IMR-90 (cell line): ENCODE measurements at regions not wholly inside any gene's neighbourhood (a gene's known extent, or its start where the extent isn't known, plus 50 kb on each side); places are given as distances from the start of the nearest gene placed in this dataset.

Experiments
- ATAC-seq: fragments of 200-7000 bp; cut with Tn5 transposase; 2 replicates; pipeline ENCODE4 v1.9.1; 2020; ENCODE audit warnings: low read depth, mild to moderate bottlenecking, moderate library complexity
- BruUV-seq: library from RNA; stranded (reverse); fragments of 400-500 nt; replicated peaks from 2 replicates; lab custom pipeline; 2021; lab: Mats Ljungman, UMichigan
- CTCF ChIA-PET: fragments of 300-600 bp; formaldehyde crosslinking; extraction: SDS; loops from one replicate; lab custom pipeline; 2021; ENCODE audit warnings: antibody characterized with exemption; lab: Yijun Ruan, JAX
- POLR2A ChIA-PET: fragments of 300-600 bp; sonication (Branson Sonifier 250); formaldehyde crosslinking; loops from one replicate; lab custom pipeline; 2022; ENCODE audit warnings: antibody characterized with exemption; ENCODE audit not compliant: unreplicated experiment; lab: Charles Lee
- DNase-seq: peaks from one replicate; pipeline ENCODE4 v3.0.0; 2013
- H2AFZ ChIP-seq: replicated peaks from 2 replicates; pipeline ENCODE3; 2013; ENCODE audit warnings: low read length, mild to moderate bottlenecking; ENCODE audit not compliant: poor library complexity
- H2AK5ac ChIP-seq: 2 replicates; pipeline ENCODE4 v1.6.1; 2013; ENCODE audit warnings: low read depth, low read length, inconsistent platforms
- H2AK9ac ChIP-seq: replicated peaks from 2 replicates; pipeline ENCODE3; 2013; ENCODE audit warnings: mild to moderate bottlenecking, low read depth, low read length, moderate library complexity; ENCODE audit not compliant: poor library complexity
- H2BK120ac ChIP-seq: 2 replicates; pipeline ENCODE4 v1.6.1; 2013; ENCODE audit warnings: low read depth, low read length, inconsistent platforms
- H2BK15ac ChIP-seq: 3 replicates; pipeline ENCODE4 v1.6.1; 2013; ENCODE audit warnings: low read depth, low read length, inconsistent platforms
- H2BK20ac ChIP-seq: 2 replicates; pipeline ENCODE4 v1.6.1; 2013; ENCODE audit warnings: low read depth, mild to moderate bottlenecking, inconsistent platforms, low read length, moderate library complexity
- H2BK5ac ChIP-seq: 2 replicates; pipeline ENCODE4 v1.6.1; 2013; ENCODE audit warnings: mild to moderate bottlenecking, low read depth, low read length, inconsistent platforms; ENCODE audit not compliant: poor library complexity, severe bottlenecking
- H3K14ac ChIP-seq: replicated peaks from 2 replicates; pipeline ENCODE4 v1.6.1; 2013; ENCODE audit warnings: low read depth, low read length, inconsistent platforms
- H3K18ac ChIP-seq: 2 replicates; pipeline ENCODE4 v1.6.1; 2013; ENCODE audit warnings: low read depth, low read length, control low read depth
- H3K23ac ChIP-seq: 2 replicates; pipeline ENCODE4 v1.6.1; 2013; ENCODE audit warnings: low read depth, low read length, inconsistent platforms
- H3K27ac ChIP-seq: 2 replicates; pipeline ENCODE4 v1.5.1; 2013; ENCODE audit warnings: mild to moderate bottlenecking, control low read depth, low read length; ENCODE audit not compliant: insufficient read depth
- H3K27me3 ChIP-seq: 2 replicates; pipeline ENCODE4 v1.6.1; 2013; ENCODE audit warnings: low read length; ENCODE audit not compliant: control insufficient read depth, insufficient read depth
- H3K36me3 ChIP-seq: 2 replicates; pipeline ENCODE4 v1.6.1; 2013; ENCODE audit warnings: low read length, mixed read lengths; ENCODE audit not compliant: control insufficient read depth, insufficient read depth
- H3K4ac ChIP-seq: 2 replicates; pipeline ENCODE4 v1.6.1; 2013; ENCODE audit warnings: low read depth, low read length, inconsistent platforms
- H3K4me1 ChIP-seq: 2 replicates; pipeline ENCODE4 v1.6.1; 2013; ENCODE audit warnings: low read length, mixed read lengths; ENCODE audit not compliant: control insufficient read depth, insufficient read depth
- H3K4me2 ChIP-seq: 2 replicates; pipeline ENCODE4 v1.6.1; 2013; ENCODE audit warnings: low read depth, mild to moderate bottlenecking, control low read depth, low read length, moderate library complexity
- H3K4me3 ChIP-seq: 2 replicates; pipeline ENCODE4 v1.5.1; 2013; ENCODE audit warnings: low read depth, mild to moderate bottlenecking, control low read depth, low read length, moderate library complexity; ENCODE audit not compliant: insufficient read depth
- H3K56ac ChIP-seq: 2 replicates; pipeline ENCODE4 v1.6.1; 2013; ENCODE audit warnings: low read length, inconsistent platforms; ENCODE audit not compliant: insufficient read depth; ENCODE audit errors: extremely low read depth
- H3K79me1 ChIP-seq, 2 experiments: 2 replicates each; pipeline ENCODE4 v1.6.1; 2013; ENCODE audit warnings: low read length in 2 of 2, inconsistent platforms in 1 of 2, low read depth in 1 of 2
- H3K9ac ChIP-seq: 2 replicates; pipeline ENCODE4 v1.6.1; 2013; ENCODE audit warnings: low read depth, low read length, control low read depth
- H3K9me1 ChIP-seq: 2 replicates; pipeline ENCODE4 v1.6.1; 2013; ENCODE audit warnings: low read length, inconsistent platforms; ENCODE audit not compliant: insufficient read depth
- H3K9me3 ChIP-seq: 2 replicates; pipeline ENCODE4 v1.6.1; 2013; ENCODE audit warnings: low read length; ENCODE audit not compliant: control insufficient read depth, insufficient read depth
- H4K20me1 ChIP-seq: 2 replicates; pipeline ENCODE4 v1.6.1; 2013; ENCODE audit warnings: low read length, inconsistent platforms; ENCODE audit not compliant: insufficient read depth
- H4K5ac ChIP-seq: 2 replicates; pipeline ENCODE4 v1.6.1; 2013; ENCODE audit warnings: mild to moderate bottlenecking, low read depth, low read length, control low read depth
- H4K8ac ChIP-seq, 2 experiments: 2 replicates each; pipeline ENCODE4 v1.6.1; 2013; ENCODE audit warnings: low read depth in 2 of 2, low read length in 2 of 2, control low read depth in 1 of 2, inconsistent platforms in 1 of 2
- H4K91ac ChIP-seq: 2 replicates; pipeline ENCODE4 v1.6.1; 2013; ENCODE audit warnings: low read depth, low read length, inconsistent platforms; ENCODE audit not compliant: insufficient read depth
- BHLHE40 ChIP-seq: fragments of 150-350 bp; IDR thresholded peaks from 2 replicates; pipeline ENCODE4 v1.6.1; 2016; ENCODE audit warnings: mild to moderate bottlenecking, low read depth, low read length
- MXI1 ChIP-seq: IDR thresholded peaks from 2 replicates; pipeline ENCODE4 v1.6.1; 2012; ENCODE audit warnings: low read depth, mild to moderate bottlenecking, low read length, moderate library complexity, borderline replicate concordance
- POLR2A ChIP-seq: IDR thresholded peaks from 2 replicates; pipeline ENCODE4 v1.6.1; 2012; ENCODE audit warnings: mild to moderate bottlenecking, low read depth, low read length
- SMC3 ChIP-seq: fragments of 150-350 bp; IDR thresholded peaks from 2 replicates; pipeline ENCODE4 v1.6.1; 2016; ENCODE audit warnings: low read depth, mild to moderate bottlenecking, antibody characterized with exemption, low read length, moderate library complexity
- WGBS, 2 experiments: methylation state at CpG; one replicate each; pipeline versions ENCODE4 v1.1.5 to v1.1.7; 2013; ENCODE audit warnings: missing lambda C conversion rate in 2 of 2; ENCODE audit not compliant: insufficient read length in 1 of 2; ENCODE audit errors: extremely low coverage in 2 of 2; 5-methylcytosine and 5-hydroxymethylcytosine counted together
- dilution Hi-C: fragments of 300-500 bp; cut with HindIII; formaldehyde crosslinking; loops from one replicate; pipeline ENCODE4 v1.14.3; 2018; ENCODE audit warnings: low sequenced_read_pairs; ENCODE audit not compliant: unreplicated experiment
- in situ Hi-C: fragments of 300-500 bp; cut with MboI; formaldehyde crosslinking; loops from 3 replicates; pipeline ENCODE4 v1.14.3; 2019; ENCODE audit warnings: low sequenced_read_pairs, inconsistent platforms, mixed read lengths
- intact Hi-C: fragments of 100-400 bp; cut with micrococcal nuclease; formaldehyde crosslinking; loops from 2 replicates; pipeline ENCODE4 v1.10.0; 2022
- TF ChIP-seq, protein P1 (sequence below): fragments of 150-350 bp; IDR thresholded peaks from 2 replicates; pipeline ENCODE4 v1.6.1; 2017; ENCODE audit warnings: mild to moderate bottlenecking, antibody characterized with exemption, low read length, low read depth
- TF ChIP-seq, protein P2 (sequence below): fragments of 150-350 bp; IDR thresholded peaks from 2 replicates; pipeline ENCODE4 v1.6.1; 2016; ENCODE audit warnings: low read depth, mild to moderate bottlenecking, low read length, moderate library complexity, borderline replicate concordance

DNA sequence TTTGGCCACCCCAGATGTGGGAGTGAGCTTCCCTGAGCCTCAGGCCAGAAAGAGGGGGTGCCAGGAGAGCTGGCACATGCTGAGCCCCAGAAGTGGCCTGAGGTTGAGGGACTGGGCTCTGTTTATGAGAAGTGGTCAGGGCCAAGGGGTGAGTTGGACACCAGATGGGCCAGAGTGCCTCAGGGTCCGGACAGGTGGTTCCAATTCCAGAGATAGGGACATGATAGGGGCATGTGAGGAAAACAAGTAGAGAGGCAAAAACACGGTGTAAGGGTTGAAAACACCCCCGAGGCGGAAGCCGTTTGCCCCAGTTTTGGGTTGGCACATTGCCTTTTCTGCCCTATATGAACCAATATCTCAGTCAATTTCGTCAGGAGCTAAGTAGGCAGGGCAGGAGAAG is 125.6 kb upstream of the NFIB start:
- Histone ChIP-seq H4K20me1 (no peaks in the 10 kb centered on the region), H3K23ac (no peak overlapping the region), H4K91ac (no peak overlapping the region), H2BK5ac (no peak overlapping the region), H3K36me3 (no peaks in the 10 kb centered on the region), H3K4ac (no peak overlapping the region), H3K27ac (no peak overlapping the region), H4K5ac (no peak overlapping the region), H3K9me3 (no peaks in the 10 kb centered on the region), H2BK120ac (no peak overlapping the region), H2BK20ac (no peak overlapping the region), H3K27me3 (peaks cover 23% of the 10 kb centered on the region), H4K8ac (no peak overlapping the region), H3K18ac (no peak overlapping the region), H2BK15ac (no peak overlapping the region), H3K9me1 (no peaks in the 10 kb centered on the region), H3K4me3 (no peak overlapping the region), H3K56ac (no peak overlapping the region), H3K14ac (no peak overlapping the region), H3K4me2 (no peak overlapping the region), H3K79me1 (no peaks in the 10 kb centered on the region), H3K4me1 (peaks cover 7% of the 10 kb centered on the region; the same call in 1 of the 2 replicates), H3K9ac (no peak overlapping the region), H2AK5ac (no peak overlapping the region), H2AK9ac (no peak overlapping the region), H2AFZ (no peak overlapping the region)
- ChIA-PET POLR2A (no interaction called here), CTCF (interaction anchor here (0.7 kb wide), 1 partner anchor 11 kb away, joined by 3 read pairs; no protein-coding TSS in a partner anchor)
- intact Hi-C loops (loop anchor here (10.0 kb wide), 1 partner anchor 345 kb away; no protein-coding TSS in a partner anchor), dilution Hi-C loops (loop anchor here (25.0 kb wide), 1 partner anchor 1002 kb away; no protein-coding TSS in a partner anchor), in situ Hi-C loops (loop anchor here (5.0 to 25.0 kb wide), 2 partner anchors 1017 to 1402 kb away; no protein-coding TSS in a partner anchor)
- BruUV-seq: no TSS peak
- DNase-seq: no peak
- TF ChIP-seq, protein P1, sequence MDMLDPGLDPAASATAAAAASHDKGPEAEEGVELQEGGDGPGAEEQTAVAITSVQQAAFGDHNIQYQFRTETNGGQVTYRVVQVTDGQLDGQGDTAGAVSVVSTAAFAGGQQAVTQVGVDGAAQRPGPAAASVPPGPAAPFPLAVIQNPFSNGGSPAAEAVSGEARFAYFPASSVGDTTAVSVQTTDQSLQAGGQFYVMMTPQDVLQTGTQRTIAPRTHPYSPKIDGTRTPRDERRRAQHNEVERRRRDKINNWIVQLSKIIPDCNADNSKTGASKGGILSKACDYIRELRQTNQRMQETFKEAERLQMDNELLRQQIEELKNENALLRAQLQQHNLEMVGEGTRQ: no peak
- TF ChIP-seq, protein P2, sequence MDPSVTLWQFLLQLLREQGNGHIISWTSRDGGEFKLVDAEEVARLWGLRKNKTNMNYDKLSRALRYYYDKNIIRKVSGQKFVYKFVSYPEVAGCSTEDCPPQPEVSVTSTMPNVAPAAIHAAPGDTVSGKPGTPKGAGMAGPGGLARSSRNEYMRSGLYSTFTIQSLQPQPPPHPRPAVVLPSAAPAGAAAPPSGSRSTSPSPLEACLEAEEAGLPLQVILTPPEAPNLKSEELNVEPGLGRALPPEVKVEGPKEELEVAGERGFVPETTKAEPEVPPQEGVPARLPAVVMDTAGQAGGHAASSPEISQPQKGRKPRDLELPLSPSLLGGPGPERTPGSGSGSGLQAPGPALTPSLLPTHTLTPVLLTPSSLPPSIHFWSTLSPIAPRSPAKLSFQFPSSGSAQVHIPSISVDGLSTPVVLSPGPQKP: no peak
- TF ChIP-seq SMC3 (no peak), POLR2A (no peak), BHLHE40 (no peak), MXI1 (no peak)
- 100% methylated on average over 1 of the region's 6 CpGs; no CpG with 5 or more reads in 1 of the 2 experiments for WGBS, 2 experiments
- ATAC-seq: no peak
